H9 (cell line): ENCODE measurements at regions not wholly inside any gene's neighbourhood (a gene's known extent, or its start where the extent isn't known, plus 50 kb on each side); places are given as distances from the start of the nearest gene placed in this dataset.

Experiments used
- DNase-seq: peaks from one replicate; pipeline ENCODE4 v3.0.0-alpha.2; 2017
- H2AFZ ChIP-seq: one replicate; pipeline ENCODE4 v1.6.1; 2013; ENCODE audit warnings: mild to moderate bottlenecking, low read length, control low read depth, moderate library complexity
- H2AK5ac ChIP-seq: 2 replicates; pipeline ENCODE4 v1.6.1; 2013; ENCODE audit warnings: low read length, control low read depth, mixed read lengths; ENCODE audit not compliant: insufficient read length
- H2BK120ac ChIP-seq: one replicate; pipeline ENCODE4 v1.6.1; 2013; ENCODE audit warnings: low read depth, mild to moderate bottlenecking, low read length, control low read depth, inconsistent platforms; ENCODE audit not compliant: poor library complexity, severe bottlenecking
- H2BK12ac ChIP-seq: 2 replicates; pipeline ENCODE4 v1.6.1; 2013; ENCODE audit warnings: low read length, control low read depth, mixed read lengths, low read depth; ENCODE audit not compliant: insufficient read length
- H2BK15ac ChIP-seq: 2 replicates; pipeline ENCODE4 v1.6.1; 2013; ENCODE audit warnings: low read depth, low read length, control low read depth
- H2BK20ac ChIP-seq: one replicate; pipeline ENCODE4 v1.6.1; 2013; ENCODE audit warnings: low read depth, mild to moderate bottlenecking, low read length, control low read depth, inconsistent platforms; ENCODE audit not compliant: poor library complexity, severe bottlenecking
- H2BK5ac ChIP-seq: 2 replicates; pipeline ENCODE4 v1.6.1; 2013; ENCODE audit warnings: low read length, control low read depth, mixed read lengths; ENCODE audit not compliant: insufficient read length
- H3K14ac ChIP-seq: 2 replicates; pipeline ENCODE4 v1.6.1; 2013; ENCODE audit warnings: low read length, control low read depth; ENCODE audit not compliant: insufficient read depth
- H3K18ac ChIP-seq: 2 replicates; pipeline ENCODE4 v1.6.1; 2013; ENCODE audit warnings: low read depth, mild to moderate bottlenecking, mixed read lengths, low read length, control low read depth; ENCODE audit not compliant: insufficient read length
- H3K23ac ChIP-seq: 2 replicates; pipeline ENCODE4 v1.6.1; 2013; ENCODE audit warnings: low read length, control low read depth, mixed read lengths, low read depth; ENCODE audit not compliant: insufficient read length
- H3K23me2 ChIP-seq: 2 replicates; pipeline ENCODE4 v1.6.1; 2013; ENCODE audit warnings: low read depth, mild to moderate bottlenecking, mixed read lengths, low read length, control low read depth; ENCODE audit not compliant: insufficient read length, poor library complexity, severe bottlenecking
- H3K27ac ChIP-seq: 2 replicates; pipeline ENCODE4 v1.5.1; 2013; ENCODE audit warnings: low read length, control low read depth, mixed read lengths, low read depth; ENCODE audit not compliant: insufficient read length
- H3K27me3 ChIP-seq: 2 replicates; pipeline ENCODE4 v1.6.1; 2013; ENCODE audit warnings: low read length, control low read depth, inconsistent platforms; ENCODE audit not compliant: insufficient read depth
- H3K4ac ChIP-seq: 2 replicates; pipeline ENCODE4 v1.6.1; 2013; ENCODE audit warnings: low read depth, mild to moderate bottlenecking, control low read depth, inconsistent platforms, low read length, moderate library complexity
- H3K4me1 ChIP-seq: 2 replicates; pipeline ENCODE4 v1.6.1; 2013; ENCODE audit warnings: low read length, control low read depth, inconsistent platforms; ENCODE audit not compliant: insufficient read depth
- H3K4me2 ChIP-seq: 2 replicates; pipeline ENCODE4 v1.6.1; 2013; ENCODE audit warnings: low read length, control low read depth, mixed read lengths; ENCODE audit not compliant: insufficient read length, insufficient read depth
- H3K56ac ChIP-seq: 2 replicates; pipeline ENCODE4 v1.6.1; 2013; ENCODE audit warnings: low read depth, mild to moderate bottlenecking, mixed read lengths, low read length, control low read depth; ENCODE audit not compliant: insufficient read length
- H3K79me1 ChIP-seq: 2 replicates; pipeline ENCODE4 v1.6.1; 2013; ENCODE audit warnings: low read depth, mild to moderate bottlenecking, moderate library complexity, low read length, control low read depth, inconsistent platforms; ENCODE audit not compliant: insufficient read depth, poor library complexity, severe bottlenecking
- H3K79me2 ChIP-seq: 2 replicates; pipeline ENCODE4 v1.6.1; 2013; ENCODE audit warnings: low read length, control low read depth, inconsistent platforms; ENCODE audit not compliant: insufficient read depth
- H3K9ac ChIP-seq: 2 replicates; pipeline ENCODE4 v1.6.1; 2013; ENCODE audit warnings: low read length, control low read depth, mixed read lengths; ENCODE audit not compliant: insufficient read length; ENCODE audit errors: extremely low read depth
- H3K9me3 ChIP-seq: one replicate; pipeline ENCODE4 v1.6.1; 2013; ENCODE audit warnings: low read depth, low read length, inconsistent platforms; ENCODE audit not compliant: control insufficient read depth
- H3T11ph ChIP-seq: one replicate; pipeline ENCODE4 v1.6.1; 2013; ENCODE audit warnings: mild to moderate bottlenecking, low read length, control low read depth, inconsistent platforms
- H4K20me1 ChIP-seq: one replicate; pipeline ENCODE4 v1.6.1; 2013; ENCODE audit not compliant: control insufficient read depth, insufficient read length, insufficient read depth
- H4K5ac ChIP-seq: 2 replicates; pipeline ENCODE4 v1.6.1; 2013; ENCODE audit warnings: low read depth, mild to moderate bottlenecking, mixed read lengths, low read length, control low read depth; ENCODE audit not compliant: insufficient read length
- H4K8ac ChIP-seq: replicated peaks from 2 replicates; pipeline ENCODE4 v1.6.1; 2013; ENCODE audit warnings: low read length, control low read depth, mixed read lengths, low read depth; ENCODE audit not compliant: insufficient read length
- H4K91ac ChIP-seq: 2 replicates; pipeline ENCODE4 v1.6.1; 2013; ENCODE audit warnings: low read depth, mild to moderate bottlenecking, moderate library complexity, mixed read lengths, low read length, control low read depth; ENCODE audit not compliant: insufficient read length
- H3K27ac Mint-ChIP-seq, 3 experiments: 2 replicates in 2 of 3; 3 replicates in 1 of 3; pipeline ENCODE4 v1.8.0; 2020 to 2021; ENCODE audit warnings: mixed read lengths in 3 of 3, mild to moderate bottlenecking in 1 of 3, moderate library complexity in 1 of 3
- H3K27me3 Mint-ChIP-seq: 2 replicates; pipeline ENCODE4 v1.8.0; 2021; ENCODE audit warnings: low read depth, mild to moderate bottlenecking, moderate library complexity, mixed read lengths
- H3K36me3 Mint-ChIP-seq, 3 experiments: 2 replicates in 2 of 3; 3 replicates in 1 of 3; pipeline ENCODE4 v1.8.0; 2020 to 2021; ENCODE audit warnings: low read depth in 3 of 3, mixed read lengths in 3 of 3; ENCODE audit not compliant: insufficient read depth in 1 of 3
- H3K4me1 Mint-ChIP-seq, 2 experiments: 2 replicates each; pipeline ENCODE4 v1.8.0; 2020; ENCODE audit warnings: mixed read lengths in 2 of 2
- H3K4me3 Mint-ChIP-seq, 2 experiments: 2 replicates in 1 of 2; 3 replicates in 1 of 2; pipeline ENCODE4 v1.8.0; 2020 to 2021; ENCODE audit warnings: mild to moderate bottlenecking in 2 of 2, mixed read lengths in 2 of 2, moderate library complexity in 1 of 2
- H3K9me3 Mint-ChIP-seq, 2 experiments: 2 replicates in 1 of 2; 3 replicates in 1 of 2; pipeline ENCODE4 v1.8.0; 2020; ENCODE audit warnings: mild to moderate bottlenecking in 2 of 2, mixed read lengths in 2 of 2, moderate library complexity in 1 of 2
- TF ChIP-seq, protein P1 (sequence below): fragments of 200-600 bp; sonication (generic); conservative IDR thresholded peaks from 3 replicates; pipeline ENCODE4 v1.8.0; 2021; ENCODE audit warnings: antibody characterized with exemption, mild to moderate bottlenecking

GRCh38 chr9:11443631-11444030 is 830.8 kb upstream of the PTPRD start:
- Histone ChIP-seq H2BK15ac (no peak overlapping the region), H2AFZ (no peak overlapping the region), H3K4ac (no peak overlapping the region), H3K56ac (no peak overlapping the region), H3T11ph (no peak overlapping the region), H4K20me1 (no peaks in the 10 kb centered on the region), H4K91ac (no peak overlapping the region), H2BK20ac (no peak overlapping the region), H2AK5ac (no peak overlapping the region), H3K23ac (no peak overlapping the region), H4K8ac (no peak overlapping the region), H2BK120ac (no peak overlapping the region), H3K27me3 (no peaks in the 10 kb centered on the region), H3K23me2 (no peaks in the 10 kb centered on the region), H3K9me3 (no peaks in the 10 kb centered on the region), H3K14ac (no peak overlapping the region), H3K18ac (no peak overlapping the region), H3K4me1 (no peaks in the 10 kb centered on the region), H3K79me1 (no peaks in the 10 kb centered on the region), H4K5ac (no peak overlapping the region), H2BK5ac (no peak overlapping the region), H3K27ac (no peak overlapping the region), H3K79me2 (no peaks in the 10 kb centered on the region), H2BK12ac (no peak overlapping the region), H3K9ac (no peak overlapping the region), H3K4me2 (no peak overlapping the region)
- Mint-ChIP-seq H3K27ac (no peak overlapping the region), H3K4me1 (no peaks in the 10 kb centered on the region), H3K36me3 (no peaks in the 10 kb centered on the region), H3K9me3 (no peaks in the 10 kb centered on the region), H3K27me3 (no peaks in the 10 kb centered on the region), H3K4me3 (no peak overlapping the region)
- TF ChIP-seq, protein P1, sequence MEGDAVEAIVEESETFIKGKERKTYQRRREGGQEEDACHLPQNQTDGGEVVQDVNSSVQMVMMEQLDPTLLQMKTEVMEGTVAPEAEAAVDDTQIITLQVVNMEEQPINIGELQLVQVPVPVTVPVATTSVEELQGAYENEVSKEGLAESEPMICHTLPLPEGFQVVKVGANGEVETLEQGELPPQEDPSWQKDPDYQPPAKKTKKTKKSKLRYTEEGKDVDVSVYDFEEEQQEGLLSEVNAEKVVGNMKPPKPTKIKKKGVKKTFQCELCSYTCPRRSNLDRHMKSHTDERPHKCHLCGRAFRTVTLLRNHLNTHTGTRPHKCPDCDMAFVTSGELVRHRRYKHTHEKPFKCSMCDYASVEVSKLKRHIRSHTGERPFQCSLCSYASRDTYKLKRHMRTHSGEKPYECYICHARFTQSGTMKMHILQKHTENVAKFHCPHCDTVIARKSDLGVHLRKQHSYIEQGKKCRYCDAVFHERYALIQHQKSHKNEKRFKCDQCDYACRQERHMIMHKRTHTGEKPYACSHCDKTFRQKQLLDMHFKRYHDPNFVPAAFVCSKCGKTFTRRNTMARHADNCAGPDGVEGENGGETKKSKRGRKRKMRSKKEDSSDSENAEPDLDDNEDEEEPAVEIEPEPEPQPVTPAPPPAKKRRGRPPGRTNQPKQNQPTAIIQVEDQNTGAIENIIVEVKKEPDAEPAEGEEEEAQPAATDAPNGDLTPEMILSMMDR, result no peak
- no peak for DNase-seq
